ENCODE measurements at regions not wholly inside any gene's neighbourhood (a gene's known extent, or its start where the extent isn't known, plus 50 kb on each side); places are given as distances from the start of the nearest gene placed in this dataset.
A peak's percentile ranks its signal among the peaks of the same experiment; 100 is the strongest.
"Not testable (repeated sequence)": the region's sequence is repeated elsewhere in the genome, so short reads cannot be mapped to it uniquely, and the experiment has no call there.

- DNase-seq (ENCODE audit: low read depth), result no peak
Measured at GRCh38 chr1:94362466-94363058, 55.6 kb upstream of the ABCD3 start.

GRCh38 chr1:94358630-94359599, 59.3 kb upstream of the ABCD3 start:
- no peak for DNase-seq (ENCODE audit: low read depth)

GRCh38 chr1:94357661-94358060, 60.5 kb upstream of the ABCD3 start:
- DNase-seq (ENCODE audit: low read depth), result no peak

- DNase-seq (ENCODE audit: low read depth), result no peak
Measured at GRCh38 chr1:94355485-94355980, 62.7 kb upstream of the ABCD3 start.

GRCh38 chr1:94351481-94351880, 66.7 kb upstream of the ABCD3 start:
- no peak for DNase-seq (ENCODE audit: low read depth)

- no peak for DNase-seq (ENCODE audit: low read depth)
Measured at GRCh38 chr1:94350350-94350924, 67.8 kb upstream of the ABCD3 start.

- DNase-seq (ENCODE audit: low read depth), result no peak
Measured at GRCh38 chr1:94349853-94350252, 68.3 kb upstream of the ABCD3 start.

- DNase-seq (ENCODE audit: low read depth), result not testable (repeated sequence)
Measured at GRCh38 chr1:94348386-94348785, 69.8 kb upstream of the ABCD3 start.

- no peak for DNase-seq (ENCODE audit: low read depth)
Measured at GRCh38 chr1:94345148-94345721, 73.0 kb upstream of the ABCD3 start.

GRCh38 chr1:94342416-94342815, 75.8 kb upstream of the ABCD3 start:
- no peak for DNase-seq (ENCODE audit: low read depth)

- peak; percentile 38 for DNase-seq (ENCODE audit: low read depth)
Measured at GRCh38 chr1:94339206-94339927, 78.8 kb upstream of the ABCD3 start.

- DNase-seq (ENCODE audit: low read depth), result no peak
Measured at GRCh38 chr1:94336991-94337390, 81.2 kb upstream of the ABCD3 start.

- DNase-seq (ENCODE audit: low read depth), result peak; percentile 87
Measured at GRCh38 chr1:94335950-94336349, 82.2 kb upstream of the ABCD3 start.

GRCh38 chr1:94335447-94335846, 82.7 kb upstream of the ABCD3 start:
- DNase-seq (ENCODE audit: low read depth), result no peak

GRCh38 chr1:94334764-94335163, 83.4 kb upstream of the ABCD3 start:
- DNase-seq (ENCODE audit: low read depth), result no peak

GRCh38 chr1:94332952-94333351, 85.2 kb upstream of the ABCD3 start:
- peak; percentile 56 for DNase-seq (ENCODE audit: low read depth)

GRCh38 chr1:94332516-94332915, 85.7 kb upstream of the ABCD3 start:
- no peak for DNase-seq (ENCODE audit: low read depth)

- peak; percentile 66 for DNase-seq (ENCODE audit: low read depth)
Measured at GRCh38 chr1:94329986-94330385, 88.2 kb upstream of the ABCD3 start.

- DNase-seq (ENCODE audit: low read depth), result no peak
Measured at GRCh38 chr1:94329276-94329675, 88.9 kb upstream of the ABCD3 start.

- DNase-seq (ENCODE audit: low read depth), result peak; percentile 19
Measured at GRCh38 chr1:94327001-94327690, 89.8 kb upstream of the ARHGAP29 start.

GRCh38 chr1:94326329-94326728, 88.9 kb upstream of the ARHGAP29 start:
- DNase-seq (ENCODE audit: low read depth), result no peak

Measured in RPMI7951 (cell line).